LoVo (cell line): ENCODE measurements at regions not wholly inside any gene's neighbourhood (a gene's known extent, or its start where the extent isn't known, plus 50 kb on each side); places are given as distances from the start of the nearest gene placed in this dataset.
"Not testable (repeated sequence)": the region's sequence is repeated elsewhere in the genome, so short reads cannot be mapped to it uniquely, and the experiment has no call there.

ENCODE experiments used
- DNase-seq: peaks from one replicate; pipeline ENCODE4 v3.0.0-alpha.2; 2016; ENCODE audit warnings: low spot score

GRCh38 chr13:89052699-89053098, 1381.5 kb downstream of the SLITRK5 start:
- DNase-seq = no peak

GRCh38 chr13:89053418-89053817, 1382.2 kb downstream of the SLITRK5 start:
- DNase-seq = no peak

GRCh38 chr13:89057274-89057673, 1386.1 kb downstream of the SLITRK5 start:
- no peak for DNase-seq

- no peak for DNase-seq
Measured at GRCh38 chr13:89057862-89058261, 1386.7 kb downstream of the SLITRK5 start.

- no peak for DNase-seq
Measured at GRCh38 chr13:89061821-89062220, 1390.7 kb downstream of the SLITRK5 start.

- peak; percentile 57 for DNase-seq
Measured at GRCh38 chr13:89066868-89067466, 1395.8 kb downstream of the SLITRK5 start.

GRCh38 chr13:89072979-89073378, 1401.8 kb downstream of the SLITRK5 start:
- DNase-seq = no peak

- DNase-seq = no peak
Measured at GRCh38 chr13:89076622-89077021, 1405.5 kb downstream of the SLITRK5 start.

GRCh38 chr13:89082623-89083022, 1411.5 kb downstream of the SLITRK5 start:
- no peak for DNase-seq

GRCh38 chr13:89088107-89088506, 1416.9 kb downstream of the SLITRK5 start:
- not testable (repeated sequence) for DNase-seq

GRCh38 chr13:89097994-89098393, 1426.8 kb downstream of the SLITRK5 start:
- DNase-seq = no peak

GRCh38 chr13:89113744-89114143, 1442.6 kb downstream of the SLITRK5 start:
- no peak for DNase-seq

GRCh38 chr13:89115307-89115706, 1444.1 kb downstream of the SLITRK5 start:
- no peak for DNase-seq

- DNase-seq = no peak
Measured at GRCh38 chr13:89136678-89137077, 1465.5 kb downstream of the SLITRK5 start.

GRCh38 chr13:89150362-89150761, 1479.2 kb downstream of the SLITRK5 start:
- no peak for DNase-seq

- no peak for DNase-seq
Measured at GRCh38 chr13:89153941-89154340, 1482.8 kb downstream of the SLITRK5 start.

GRCh38 chr13:89163096-89163495, 1491.9 kb downstream of the SLITRK5 start:
- no peak for DNase-seq

GRCh38 chr13:89165685-89166084, 1494.5 kb downstream of the SLITRK5 start:
- DNase-seq = no peak

GRCh38 chr13:89169951-89170350, 1498.8 kb downstream of the SLITRK5 start:
- DNase-seq = no peak

GRCh38 chr13:89181041-89181440, 1509.9 kb downstream of the SLITRK5 start:
- no peak for DNase-seq

GRCh38 chr13:89199138-89199537, 1528.0 kb downstream of the SLITRK5 start:
- no peak for DNase-seq

- no peak for DNase-seq
Measured at GRCh38 chr13:89204435-89204834, 1533.3 kb downstream of the SLITRK5 start.

- no peak for DNase-seq
Measured at GRCh38 chr13:89205856-89206520, 1534.8 kb downstream of the SLITRK5 start.

GRCh38 chr13:89212186-89212585, 1541.0 kb downstream of the SLITRK5 start:
- no peak for DNase-seq
